HEK293 (cell line): ENCODE measurements at regions not wholly inside any gene's neighbourhood (a gene's known extent, or its start where the extent isn't known, plus 50 kb on each side); places are given as distances from the start of the nearest gene placed in this dataset.

ENCODE experiments used
- CTCF ChIA-PET: fragments of 350-600 bp; formaldehyde crosslinking; extraction: SDS; loops from one replicate; lab custom pipeline; 2021; ENCODE audit warnings: antibody characterized with exemption; lab: Yijun Ruan, JAX
- POLR2A ChIA-PET: fragments of 300-600 bp; formaldehyde crosslinking; extraction: SDS; loops from one replicate; lab custom pipeline; 2020; ENCODE audit warnings: antibody characterized with exemption, inconsistent platforms; lab: Yijun Ruan, JAX
- H3K27ac ChIP-seq: fragments of 200-500 bp; sonication (Bioruptor generic); 2 replicates; pipeline ENCODE4 v1.5.1; 2014; ENCODE audit warnings: low read depth, low read length, control low read depth, inconsistent platforms; ENCODE audit errors: extremely low read depth
- H3K36me3 ChIP-seq, 2 experiments: fragments of 200-500 bp in 1 of 2; sonication (Bioruptor generic) in 1 of 2; 1 replicate in 1 of 2; 2 replicates in 1 of 2; pipeline ENCODE4 v1.5.1; 2014 to 2017; ENCODE audit warnings: inconsistent platforms in 2 of 2, low read length in 2 of 2; ENCODE audit not compliant: control insufficient read depth in 2 of 2, insufficient read depth in 1 of 2
- H3K4me1 ChIP-seq: fragments of 200-500 bp; sonication (Bioruptor generic); 2 replicates; pipeline ENCODE4 v1.5.1; 2014; ENCODE audit warnings: mild to moderate bottlenecking, low read length, inconsistent platforms; ENCODE audit not compliant: control insufficient read depth, insufficient read depth
- H3K4me3 ChIP-seq: 2 replicates; pipeline ENCODE4 v1.5.1; 2011; ENCODE audit warnings: low read depth, mild to moderate bottlenecking, control low read depth, low read length, moderate library complexity
- H3K9me3 ChIP-seq: fragments of 200-500 bp; sonication (Bioruptor generic); 2 replicates; pipeline ENCODE4 v1.5.1; 2014; ENCODE audit warnings: low read depth, low read length, inconsistent platforms; ENCODE audit not compliant: control insufficient read depth, insufficient read depth
- BCL11B ChIP-seq: fragments of 450-650 bp; formaldehyde crosslinking; IDR thresholded peaks from 2 replicates; pipeline ENCODE4 v1.5.1; 2016; ENCODE audit warnings: low read depth, missing biosample characterization, missing genetic modification characterization
- HOXA7 ChIP-seq: sonication (generic); formaldehyde crosslinking; IDR thresholded peaks from 2 replicates; pipeline ENCODE4 v1.8.1; 2022; ENCODE audit warnings: missing genetic modification reagents, borderline replicate concordance
- HOXD13 ChIP-seq: sonication (generic); formaldehyde crosslinking; IDR thresholded peaks from 2 replicates; pipeline ENCODE4 v1.8.0; 2022; ENCODE audit warnings: missing genetic modification reagents, borderline replicate concordance
- INSM2 ChIP-seq: fragments of 450-650 bp; formaldehyde crosslinking; IDR thresholded peaks from 2 replicates; pipeline ENCODE4 v1.5.1; 2016; ENCODE audit warnings: missing biosample characterization, missing genetic modification characterization
- OSR2 ChIP-seq: fragments of 450-650 bp; formaldehyde crosslinking; IDR thresholded peaks from 2 replicates; pipeline ENCODE4 v1.5.1; 2016; ENCODE audit warnings: missing biosample characterization, missing genetic modification characterization
- REPIN1 ChIP-seq: fragments of 450-650 bp; formaldehyde crosslinking; IDR thresholded peaks from 2 replicates; pipeline ENCODE4 v1.5.1; 2017; ENCODE audit warnings: missing biosample characterization, missing genetic modification characterization, low read depth
- REST ChIP-seq: fragments of 450-650 bp; formaldehyde crosslinking; IDR thresholded peaks from 2 replicates; pipeline ENCODE4 v1.5.1; 2016; ENCODE audit warnings: missing biosample characterization, missing genetic modification characterization
- ZBTB1 ChIP-seq: fragments of 450-650 bp; formaldehyde crosslinking; IDR thresholded peaks from 2 replicates; pipeline ENCODE4 v1.5.1; 2016; ENCODE audit warnings: missing biosample characterization, missing genetic modification characterization
- ZBTB7A ChIP-seq: fragments of 450-650 bp; formaldehyde crosslinking; IDR thresholded peaks from 2 replicates; pipeline ENCODE4 v1.5.1; 2016; ENCODE audit warnings: low read depth, missing biosample characterization, missing genetic modification characterization
- ZFP41 ChIP-seq: fragments of 450-650 bp; formaldehyde crosslinking; IDR thresholded peaks from 2 replicates; pipeline ENCODE4 v1.5.1; 2016; ENCODE audit warnings: missing biosample characterization, missing genetic modification characterization, borderline replicate concordance
- ZNF132 ChIP-seq: fragments of 450-650 bp; formaldehyde crosslinking; IDR thresholded peaks from 2 replicates; pipeline ENCODE4 v1.5.1; 2017; ENCODE audit warnings: missing biosample characterization, missing genetic modification characterization, borderline replicate concordance
- ZNF146 ChIP-seq: fragments of 450-650 bp; formaldehyde crosslinking; IDR thresholded peaks from 2 replicates; pipeline ENCODE4 v1.5.1; 2016; ENCODE audit warnings: missing biosample characterization, missing genetic modification characterization
- ZNF19 ChIP-seq: fragments of 450-650 bp; formaldehyde crosslinking; IDR thresholded peaks from 2 replicates; pipeline ENCODE4; 2016; ENCODE audit warnings: missing biosample characterization, missing genetic modification characterization, low read depth
- ZNF223 ChIP-seq: fragments of 450-650 bp; formaldehyde crosslinking; IDR thresholded peaks from 2 replicates; pipeline ENCODE4 v1.5.1; 2016; ENCODE audit warnings: missing biosample characterization, missing genetic modification characterization
- ZNF292 ChIP-seq: fragments of 450-650 bp; formaldehyde crosslinking; IDR thresholded peaks from 2 replicates; pipeline ENCODE4 v1.5.1; 2016; ENCODE audit warnings: low read depth, missing biosample characterization, missing genetic modification characterization, borderline replicate concordance
- ZNF37A ChIP-seq: fragments of 450-650 bp; IDR thresholded peaks from 2 replicates; pipeline ENCODE4 v1.5.1; 2018; ENCODE audit warnings: missing biosample characterization, missing genetic modification characterization
- ZNF488 ChIP-seq: fragments of 450-650 bp; formaldehyde crosslinking; IDR thresholded peaks from 2 replicates; pipeline ENCODE4 v1.5.1; 2016; ENCODE audit warnings: missing biosample characterization, missing genetic modification characterization
- ZNF596 ChIP-seq: fragments of 450-650 bp; IDR thresholded peaks from 2 replicates; pipeline ENCODE4 v1.5.0; 2018; ENCODE audit warnings: missing biosample characterization, mild to moderate bottlenecking, missing genetic modification characterization, moderate library complexity
- ZNF660 ChIP-seq: fragments of 450-650 bp; IDR thresholded peaks from 2 replicates; pipeline ENCODE4 v1.5.1; 2018; ENCODE audit warnings: missing biosample characterization, mild to moderate bottlenecking, missing genetic modification characterization
- ZNF677 ChIP-seq: fragments of 450-650 bp; IDR thresholded peaks from 2 replicates; pipeline ENCODE4 v1.5.0; 2018; ENCODE audit warnings: missing biosample characterization, mild to moderate bottlenecking, missing genetic modification characterization, moderate library complexity
- ZNF692 ChIP-seq: fragments of 450-650 bp; formaldehyde crosslinking; IDR thresholded peaks from 2 replicates; pipeline ENCODE4 v1.5.1; 2016; ENCODE audit warnings: missing biosample characterization, missing genetic modification characterization
- ZNF843 ChIP-seq: fragments of 450-650 bp; formaldehyde crosslinking; IDR thresholded peaks from 2 replicates; pipeline ENCODE4 v1.5.1; 2016; ENCODE audit warnings: missing biosample characterization, missing genetic modification characterization

- Histone ChIP-seq H3K36me3 (no peaks in the 10 kb centered on the region), H3K4me3 (no peak overlapping the region), H3K27ac (no peak overlapping the region), H3K4me1 (no peaks in the 10 kb centered on the region), H3K9me3 (no peaks in the 10 kb centered on the region)
- TF ChIP-seq ZNF19 (tag by site-specific recombination) (no peak), ZNF596 (no peak), ZNF677 (tag by site-specific recombination) (no peak), ZNF223 (tag by site-specific recombination) (no peak), ZNF292 (tag by site-specific recombination) (no peak), REST (tag by site-specific recombination) (no peak), BCL11B (tag by site-specific recombination) (no peak), ZNF692 (no peak)
- CTCF ChIA-PET = no interaction called here
- POLR2A ChIA-PET = interaction anchor here (0.7 kb wide), 1 partner anchor 1363 kb away, joined by 5 read pairs; no protein-coding TSS in a partner anchor
Measured at GRCh38 chr5:87732875-87733768, 320.4 kb upstream of the CCNH start.

GRCh38 chr5:87729781-87730180, 317.1 kb upstream of the CCNH start:
- no peaks in the 10 kb centered on the region for H3K4me1 ChIP-seq
- H3K9me3 ChIP-seq = no peaks in the 10 kb centered on the region
- H3K4me3 ChIP-seq = no peak overlapping the region
- ChIA-PET CTCF (interaction anchor here (0.6 kb wide), 1 partner anchor 598 kb away, joined by 3 read pairs; no protein-coding TSS in a partner anchor), POLR2A (interaction anchor here (0.6 kb wide), 1 partner anchor 247 kb away, joined by 3 read pairs; no protein-coding TSS in a partner anchor)
- no peaks in the 10 kb centered on the region for H3K36me3 ChIP-seq
- H3K27ac ChIP-seq = no peak overlapping the region
- TF ChIP-seq ZNF660 = no peak
- TF ChIP-seq BCL11B (tag by site-specific recombination) = no peak
- no peak for TF ChIP-seq REPIN1 (tag by site-specific recombination)
- TF ChIP-seq ZFP41 = no peak
- no peak for TF ChIP-seq ZNF132 (tag by site-specific recombination)
- TF ChIP-seq HOXD13 (CRISPR knock-in tag) = no peak
- TF ChIP-seq HOXA7 (CRISPR knock-in tag) = no peak
- no peak for TF ChIP-seq OSR2 (tag by site-specific recombination)
- no peak for TF ChIP-seq ZBTB1 (tag by site-specific recombination)
- no peak for TF ChIP-seq ZNF146 (tag by site-specific recombination)
- TF ChIP-seq INSM2 (tag by site-specific recombination) = no peak
- no peak for TF ChIP-seq ZNF843 (tag by site-specific recombination)
- TF ChIP-seq ZNF37A (tag by site-specific recombination) = no peak
- TF ChIP-seq ZBTB7A (tag by site-specific recombination) = no peak
- TF ChIP-seq ZNF488 (tag by site-specific recombination) = no peak
